K562 (cell line): ENCODE measurements at regions not wholly inside any gene's neighbourhood (a gene's known extent, or its start where the extent isn't known, plus 50 kb on each side); places are given as distances from the start of the nearest gene placed in this dataset.

Experiments used
- ATAC-seq: fragments of 200-7000 bp; cut with Tn5 transposase; 3 replicates; pipeline ENCODE4 v1.9.1; 2020; ENCODE audit warnings: moderate library complexity
- BruUV-seq: library from RNA; stranded (reverse); fragments of 400-500 nt; replicated peaks from 2 replicates; lab custom pipeline; 2021; lab: Mats Ljungman, UMichigan
- CTCF ChIA-PET: fragments of 300-600 bp; formaldehyde crosslinking; extraction: SDS; loops from one replicate; lab custom pipeline; 2021; ENCODE audit warnings: low intra/inter-chr PET ratio; lab: Yijun Ruan, JAX
- POLR2A ChIA-PET: fragments of 300-600, 350-650 bp; sonication (Branson Sonifier 250); formaldehyde crosslinking; extraction: SDS; loops from one replicate; lab custom pipeline; 2021; ENCODE audit warnings: antibody characterized with exemption, inconsistent platforms; lab: Yijun Ruan, JAX
- DNase-seq, 4 experiments: peaks; one replicate each; pipeline versions ENCODE4 v3.0.0 to v3.0.0-alpha.2; 2011 to 2018; ENCODE audit warnings: low spot score in 3 of 4, mixed read lengths in 3 of 4; ENCODE audit errors: extremely low read depth in 1 of 4
- FAIRE-seq: peaks from 2 replicates; lab custom pipeline; 2011; peaks lifted over from hg19 to GRCh38; lab: Jason Lieb, UNC
- H2AFZ ChIP-seq: 2 replicates; pipeline ENCODE4 v1.6.0; 2011; ENCODE audit warnings: low read depth, low read length, control low read depth, inconsistent platforms
- H3K27ac ChIP-seq: fragments of 200-600 bp; 3 replicates; pipeline ENCODE4 v1.8.0; 2011; ENCODE audit warnings: low read depth, mild to moderate bottlenecking, control low read depth, inconsistent platforms, low read length, moderate library complexity, mixed read lengths; ENCODE audit errors: extremely low read depth
- H3K27me3 ChIP-seq, 2 experiments: fragments of 300-600 bp in 1 of 2; 2 replicates in 1 of 2; 3 replicates in 1 of 2; pipeline versions ENCODE4 v1.6.0 to v1.8.0; 2011; ENCODE audit warnings: inconsistent platforms in 2 of 2, low read length in 2 of 2, mild to moderate bottlenecking in 1 of 2, mixed read lengths in 1 of 2, moderate library complexity in 1 of 2; ENCODE audit not compliant: control insufficient read depth in 2 of 2, insufficient read depth in 2 of 2
- H3K36me3 ChIP-seq: fragments of 300-600 bp; 3 replicates; pipeline ENCODE4 v1.8.0; 2011; ENCODE audit warnings: mild to moderate bottlenecking, low read length, inconsistent platforms; ENCODE audit not compliant: control insufficient read depth, insufficient read depth
- H3K4me1 ChIP-seq, 2 experiments: fragments of 200-600 bp in 1 of 2; replicated peaks in 1 of 2; 2 replicates in 1 of 2; 3 replicates in 1 of 2; pipeline versions ENCODE4 v1.5.1 to v1.8.0; 2011; ENCODE audit warnings: inconsistent platforms in 2 of 2, low read length in 2 of 2, mild to moderate bottlenecking in 1 of 2, mixed read lengths in 1 of 2, moderate library complexity in 1 of 2; ENCODE audit not compliant: control insufficient read depth in 2 of 2, insufficient read depth in 2 of 2
- H3K4me2 ChIP-seq: 2 replicates; pipeline ENCODE4 v1.6.1; 2011; ENCODE audit warnings: low read length, control low read depth, inconsistent platforms, mixed read lengths; ENCODE audit not compliant: insufficient read depth
- H3K4me3 ChIP-seq: fragments of 200-600 bp; sonication (generic), shearing (Covaris generic); 2 replicates; pipeline ENCODE4 v1.5.1; 2016; ENCODE audit warnings: control low read depth, inconsistent platforms
- H3K79me2 ChIP-seq: fragments of 200-600 bp; 3 replicates; pipeline ENCODE4 v1.8.0; 2011; ENCODE audit warnings: low read length, inconsistent platforms; ENCODE audit not compliant: control insufficient read depth, insufficient read depth
- H3K9ac ChIP-seq, 2 experiments: 2 replicates each; pipeline versions ENCODE4 v1.6.0 to v1.6.1; 2011; ENCODE audit warnings: low read depth in 2 of 2, low read length in 2 of 2, control low read depth in 1 of 2, inconsistent platforms in 1 of 2, mild to moderate bottlenecking in 1 of 2, mixed read lengths in 1 of 2; ENCODE audit not compliant: insufficient read depth in 1 of 2
- H3K9me1 ChIP-seq: one replicate; pipeline ENCODE4 v1.6.0; 2011; ENCODE audit warnings: inconsistent platforms, mild to moderate bottlenecking, low read length, moderate library complexity; ENCODE audit not compliant: control insufficient read depth, insufficient read depth
- H3K9me3 ChIP-seq: replicated peaks from 2 replicates; pipeline ENCODE4 v1.5.1; 2011; ENCODE audit warnings: low read depth, low read length, inconsistent platforms; ENCODE audit not compliant: control insufficient read depth, insufficient read depth
- H4K20me1 ChIP-seq: replicated peaks from 2 replicates; pipeline ENCODE4 v1.6.1; 2011; ENCODE audit warnings: low read length, inconsistent platforms, mixed read lengths; ENCODE audit not compliant: control insufficient read depth, insufficient read depth
- GABPB1 ChIP-seq: sonication (generic); formaldehyde crosslinking; IDR thresholded peaks from 2 replicates; pipeline ENCODE4 v1.8.0; 2022; ENCODE audit warnings: mild to moderate bottlenecking, missing genetic modification reagents
- GTF2B ChIP-seq: IDR thresholded peaks from 2 replicates; pipeline ENCODE4 v1.6.1; 2011; ENCODE audit not compliant: insufficient read length; ENCODE audit errors: extremely low read depth
- HDAC1 ChIP-seq, 2 experiments: fragments of 450-650 bp; IDR thresholded peaks; 2 replicates each; pipeline ENCODE4 v1.6.1; 2016 to 2017; ENCODE audit warnings: inconsistent platforms in 1 of 2, mild to moderate bottlenecking in 1 of 2, moderate library complexity in 1 of 2
- HDAC2 ChIP-seq: fragments of 450-650 bp; IDR thresholded peaks from 2 replicates; pipeline ENCODE4 v1.6.1; 2016; ENCODE audit warnings: mild to moderate bottlenecking
- LCOR ChIP-seq: sonication (generic); formaldehyde crosslinking; IDR thresholded peaks from 2 replicates; pipeline ENCODE4 v1.8.0; 2022; ENCODE audit warnings: mild to moderate bottlenecking, missing genetic modification reagents
- SFPQ ChIP-seq: fragments of 200-400 bp; formaldehyde crosslinking; IDR thresholded peaks from 2 replicates; pipeline ENCODE4 v1.6.1; 2017; ENCODE audit warnings: mild to moderate bottlenecking, low read depth, low read length, moderate library complexity
- SIN3B ChIP-seq: fragments of 450-650 bp; IDR thresholded peaks from 2 replicates; pipeline ENCODE4 v1.6.1; 2017; ENCODE audit warnings: low read depth, mild to moderate bottlenecking, moderate library complexity
- TEAD4 ChIP-seq, 2 experiments: sonication (generic) in 1 of 2; formaldehyde crosslinking in 1 of 2; IDR thresholded peaks; 2 replicates each; pipeline versions ENCODE4 v1.6.1 to v1.8.0; 2012 to 2022; ENCODE audit warnings: borderline replicate concordance in 1 of 2, inconsistent platforms in 1 of 2, low read length in 1 of 2, mild to moderate bottlenecking in 1 of 2, missing genetic modification reagents in 1 of 2
- THAP7 ChIP-seq: fragments of 250-450 bp; sonication (Bioruptor Pico); IDR thresholded peaks from 2 replicates; pipeline ENCODE4 v1.5.0; 2021
- ZNF232 ChIP-seq: sonication (generic); formaldehyde crosslinking; IDR thresholded peaks from 2 replicates; pipeline ENCODE4 v1.8.0; 2022; ENCODE audit warnings: mild to moderate bottlenecking, missing genetic modification reagents
- ZNF584 ChIP-seq: fragments of 200-800 bp; sonication (Bioruptor generic); IDR thresholded peaks from 2 replicates; pipeline ENCODE4 v1.6.1; 2016; ENCODE audit warnings: low read depth, mild to moderate bottlenecking, missing genetic modification characterization, missing compliant biosample characterization
- ZNF717 ChIP-seq: fragments of 250-450 bp; sonication (Bioruptor Pico); IDR thresholded peaks from 2 replicates; pipeline ENCODE4 v1.5.0; 2021
- WGBS: fragments of 100-300 bp; shearing (Covaris generic); methylation state at CpG from one replicate; pipeline ENCODE4 v1.1.6; 2016; ENCODE audit warnings: low coverage, mixed read lengths; ENCODE audit not compliant: insufficient coverage; ENCODE audit errors: missing lambda C conversion rate; 5-methylcytosine and 5-hydroxymethylcytosine counted together
- in situ Hi-C: fragments of 300-500 bp; cut with MboI; formaldehyde crosslinking; loops from 4 replicates; pipeline ENCODE4 v1.15.0; 2018; ENCODE audit warnings: inconsistent platforms, mixed read lengths
- intact Hi-C: fragments of 100-400 bp; cut with micrococcal nuclease; formaldehyde crosslinking; loops from 2 replicates; pipeline ENCODE4 v1.14.2; 2022

GRCh38 chr14:98752660-98753059 lies 519.3 kb downstream of the BCL11B start:
- ChIA-PET CTCF (no interaction called here), POLR2A (no interaction called here)
- no peak for DNase-seq
- no TSS peak for BruUV-seq
- Histone ChIP-seq H3K4me2 (no peak overlapping the region), H3K27me3 (no peaks in the 10 kb centered on the region), H3K27ac (no peak overlapping the region), H3K9me1 (no peaks in the 10 kb centered on the region), H3K9me3 (no peaks in the 10 kb centered on the region), H3K9ac (no peak overlapping the region), H3K4me3 (no peak overlapping the region), H3K4me1 (no peaks in the 10 kb centered on the region), H3K79me2 (no peaks in the 10 kb centered on the region), H4K20me1 (no peaks in the 10 kb centered on the region), H3K36me3 (no peaks in the 10 kb centered on the region), H2AFZ (no peak overlapping the region)
- FAIRE-seq = no peak
- ATAC-seq = no peak
- in situ Hi-C loops = no loop called here
- 0% methylated on average over 1 of the region's 1 CpG for WGBS
- intact Hi-C loops = no loop called here
- TF ChIP-seq SFPQ (no peak), GTF2B (no peak), SIN3B (no peak), HDAC1 (IDR thresholded peaks at IDR 0.05) (no peak), ZNF584 (no peak), TEAD4 (IDR thresholded peaks at IDR 0.05; ENCODE audit: low read length) (no peak), TEAD4 (CRISPR knock-in tag; IDR thresholded peaks at IDR 0.05; ENCODE audit: borderline replicate concordance) (no peak), GABPB1 (no peak), ZNF717 (CRISPR knock-in tag) (no peak), THAP7 (CRISPR knock-in tag) (no peak), ZNF232 (CRISPR knock-in tag) (no peak), LCOR (CRISPR knock-in tag) (no peak), HDAC2 (no peak)
